ENCODE measurements at regions not wholly inside any gene's neighbourhood (a gene's known extent, or its start where the extent isn't known, plus 50 kb on each side); places are given as distances from the start of the nearest gene placed in this dataset.

DNA sequence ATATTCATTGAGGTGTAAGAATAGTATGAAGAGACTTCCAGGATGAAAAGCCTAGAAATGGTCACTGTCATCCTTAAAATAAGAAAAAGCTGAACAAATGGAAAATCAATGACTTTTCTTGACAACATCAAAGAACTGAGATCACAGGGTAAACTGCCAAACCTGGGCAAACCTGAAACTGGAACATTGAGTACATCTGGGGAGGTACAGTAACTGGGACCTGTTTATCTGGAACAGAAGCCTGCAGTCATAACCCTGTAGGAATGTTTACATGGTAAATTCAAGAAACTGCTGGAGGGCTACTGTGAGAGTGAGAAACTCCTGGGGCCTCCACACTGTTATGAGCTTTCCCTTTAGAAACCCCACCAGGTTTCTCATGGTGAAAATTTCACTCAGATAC is 130.1 kb upstream of the PIRT start:
- TF ChIP-seq EP300 (IDR thresholded peaks at IDR 0.05): no peak
- TF ChIP-seq, protein P1, sequence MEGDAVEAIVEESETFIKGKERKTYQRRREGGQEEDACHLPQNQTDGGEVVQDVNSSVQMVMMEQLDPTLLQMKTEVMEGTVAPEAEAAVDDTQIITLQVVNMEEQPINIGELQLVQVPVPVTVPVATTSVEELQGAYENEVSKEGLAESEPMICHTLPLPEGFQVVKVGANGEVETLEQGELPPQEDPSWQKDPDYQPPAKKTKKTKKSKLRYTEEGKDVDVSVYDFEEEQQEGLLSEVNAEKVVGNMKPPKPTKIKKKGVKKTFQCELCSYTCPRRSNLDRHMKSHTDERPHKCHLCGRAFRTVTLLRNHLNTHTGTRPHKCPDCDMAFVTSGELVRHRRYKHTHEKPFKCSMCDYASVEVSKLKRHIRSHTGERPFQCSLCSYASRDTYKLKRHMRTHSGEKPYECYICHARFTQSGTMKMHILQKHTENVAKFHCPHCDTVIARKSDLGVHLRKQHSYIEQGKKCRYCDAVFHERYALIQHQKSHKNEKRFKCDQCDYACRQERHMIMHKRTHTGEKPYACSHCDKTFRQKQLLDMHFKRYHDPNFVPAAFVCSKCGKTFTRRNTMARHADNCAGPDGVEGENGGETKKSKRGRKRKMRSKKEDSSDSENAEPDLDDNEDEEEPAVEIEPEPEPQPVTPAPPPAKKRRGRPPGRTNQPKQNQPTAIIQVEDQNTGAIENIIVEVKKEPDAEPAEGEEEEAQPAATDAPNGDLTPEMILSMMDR (IDR thresholded peaks at IDR 0.05): no peak
- TF ChIP-seq POLR2A (IDR thresholded peaks at IDR 0.05): no peak

Data from ovary (tissue), 3 donors.